A549 (cell line): ENCODE measurements at regions not wholly inside any gene's neighbourhood (a gene's known extent, or its start where the extent isn't known, plus 50 kb on each side); places are given as distances from the start of the nearest gene placed in this dataset.

Source experiments
- ATAC-seq, 2 experiments: fragments of 200-7000 bp in 1 of 2; fragments of >200 bp in 1 of 2; cut with Nextera tagmentation in 1 of 2; cut with Tn5 transposase in 1 of 2; 3 replicates each; pipeline versions ENCODE4 v1.8.0 to v1.9.1; 2018 to 2020; ENCODE audit warnings: mild to moderate bottlenecking in 1 of 2, moderate library complexity in 1 of 2
- CTCF ChIA-PET: fragments of 300-600 bp; sonication (Branson Sonifier 250); formaldehyde crosslinking; extraction: SDS; loops from one replicate; lab custom pipeline; 2021; ENCODE audit warnings: antibody characterized with exemption, inconsistent platforms; lab: Yijun Ruan, JAX
- POLR2A ChIA-PET: fragments of 350-600 bp; formaldehyde crosslinking; extraction: SDS; loops from one replicate; lab custom pipeline; 2021; ENCODE audit warnings: antibody characterized with exemption, inconsistent platforms; lab: Yijun Ruan, JAX
- DNase-seq, 2 experiments: peaks; one replicate each; pipeline versions ENCODE4 v3.0.0 to v3.0.0-alpha.2; 2011 to 2016; ENCODE audit warnings: low read depth in 1 of 2, low spot score in 1 of 2
- FAIRE-seq: peaks from 2 replicates; lab custom pipeline; 2011; peaks lifted over from hg19 to GRCh38; lab: Jason Lieb, UNC
- H3K27ac ChIP-seq, 2 experiments: fragments of >200 bp; sonication (Bioruptor Twin); formaldehyde crosslinking; 3 replicates each; pipeline ENCODE4 v1.5.1; 2016 to 2017
- H3K4me1 ChIP-seq: fragments of >200 bp; sonication (Bioruptor Twin); formaldehyde crosslinking; 3 replicates; pipeline ENCODE4 v1.6.1; 2016
- H3K4me2 ChIP-seq: fragments of >200 bp; sonication (Bioruptor Twin); formaldehyde crosslinking; 3 replicates; pipeline ENCODE4 v1.6.1; 2016
- H3K4me3 ChIP-seq: fragments of >200 bp; sonication (Bioruptor Twin); formaldehyde crosslinking; 3 replicates; pipeline ENCODE4 v1.5.1; 2016
- H3K9me3 ChIP-seq: fragments of >200 bp; sonication (Bioruptor Twin); formaldehyde crosslinking; 3 replicates; pipeline ENCODE4 v1.6.1; 2016
- ATOH8 ChIP-seq: fragments of 250-450 bp; sonication (Bioruptor Pico); IDR thresholded peaks from 2 replicates; pipeline ENCODE4 v1.5.0; 2020; ENCODE audit warnings: low read depth, mild to moderate bottlenecking, moderate library complexity
- CBX8 ChIP-seq: fragments of 200-600 bp; sonication (generic); IDR thresholded peaks from 2 replicates; pipeline ENCODE4 v1.6.1; 2016
- CEBPB ChIP-seq, 2 experiments: fragments of >200 bp in 1 of 2; sonication (Bioruptor Twin) in 1 of 2; formaldehyde crosslinking in 1 of 2; IDR thresholded peaks; 2 replicates each; pipeline ENCODE4 v1.6.1; 2012 to 2016
- FOSL2 ChIP-seq, 2 experiments: fragments of 450-650 bp in 1 of 2; fragments of >200 bp in 1 of 2; sonication (Bioruptor Twin) in 1 of 2; formaldehyde crosslinking; IDR thresholded peaks; 2 replicates each; pipeline versions ENCODE4 v1.5.0 to v1.6.1; 2016 to 2020; ENCODE audit warnings: mild to moderate bottlenecking in 1 of 2, moderate library complexity in 1 of 2
- HDAC2 ChIP-seq: fragments of 200-600 bp; sonication (generic); IDR thresholded peaks from 2 replicates; pipeline ENCODE4 v1.6.1; 2016
- HEYL ChIP-seq: fragments of 250-450 bp; sonication (Bioruptor Pico); IDR thresholded peaks from 2 replicates; pipeline ENCODE4 v1.8.0; 2021; ENCODE audit warnings: mild to moderate bottlenecking, moderate library complexity
- HOXA7 ChIP-seq: fragments of 250-450 bp; sonication (Bioruptor Pico); IDR thresholded peaks from 2 replicates; pipeline ENCODE4 v1.5.0; 2020; ENCODE audit warnings: mild to moderate bottlenecking, moderate library complexity
- HOXB5 ChIP-seq: fragments of 250-450 bp; sonication (Bioruptor Pico); IDR thresholded peaks from 2 replicates; pipeline ENCODE4 v1.5.0; 2020; ENCODE audit warnings: mild to moderate bottlenecking, moderate library complexity
- JUN ChIP-seq, 2 experiments: fragments of >200 bp; sonication (Bioruptor Twin); formaldehyde crosslinking; IDR thresholded peaks; 2 replicates in 1 of 2; 3 replicates in 1 of 2; pipeline ENCODE4 v1.6.1; 2016 to 2017
- JUNB ChIP-seq: fragments of >200 bp; sonication (Bioruptor Twin); formaldehyde crosslinking; IDR thresholded peaks from 2 replicates; pipeline ENCODE4 v1.6.1; 2016
- KDM1A ChIP-seq: fragments of 200-600 bp; sonication (generic); IDR thresholded peaks from 2 replicates; pipeline ENCODE4 v1.6.1; 2016; ENCODE audit warnings: low read depth, mild to moderate bottlenecking
- MAFK ChIP-seq: fragments of 450-650 bp; IDR thresholded peaks from 2 replicates; pipeline ENCODE4 v1.6.1; 2014; ENCODE audit not compliant: partially characterized antibody
- NPAS2 ChIP-seq: fragments of 250-450 bp; sonication (Bioruptor Pico); IDR thresholded peaks from 2 replicates; pipeline ENCODE4 v1.8.0; 2022; ENCODE audit warnings: mild to moderate bottlenecking, moderate library complexity, borderline replicate concordance
- PHF8 ChIP-seq: fragments of 200-600 bp; sonication (generic); IDR thresholded peaks from 2 replicates; pipeline ENCODE4 v1.6.1; 2016; ENCODE audit warnings: low read depth, mild to moderate bottlenecking, antibody characterized with exemption, moderate library complexity, borderline replicate concordance
- RAD21 ChIP-seq, 2 experiments: fragments of >200 bp in 1 of 2; sonication (Bioruptor Twin) in 1 of 2; formaldehyde crosslinking in 1 of 2; IDR thresholded peaks in 1 of 2; conservative IDR thresholded peaks in 1 of 2; 2 replicates in 1 of 2; 3 replicates in 1 of 2; pipeline ENCODE4 v1.6.1; 2012 to 2018; ENCODE audit warnings: inconsistent platforms in 1 of 2
- RCOR1 ChIP-seq: fragments of 150-350 bp; IDR thresholded peaks from 2 replicates; pipeline ENCODE4 v1.6.1; 2014; ENCODE audit warnings: antibody characterized with exemption, low read length, low read depth
- REST ChIP-seq: fragments of 200-600 bp; sonication (generic); IDR thresholded peaks from 2 replicates; pipeline ENCODE4 v1.6.1; 2016; ENCODE audit warnings: antibody characterized with exemption, mild to moderate bottlenecking, moderate library complexity
- SMC3 ChIP-seq: fragments of >200 bp; sonication (Bioruptor Twin); formaldehyde crosslinking; IDR thresholded peaks from 3 replicates; pipeline ENCODE4 v1.6.1; 2018; ENCODE audit warnings: inconsistent platforms
- SREBF2 ChIP-seq: fragments of 450-650 bp; IDR thresholded peaks from 2 replicates; pipeline ENCODE4 v1.6.1; 2014; ENCODE audit warnings: mild to moderate bottlenecking, moderate library complexity
- ZSCAN20 ChIP-seq: fragments of 250-450 bp; sonication (Bioruptor Pico); IDR thresholded peaks from 2 replicates; pipeline ENCODE4 v1.8.0; 2022; ENCODE audit warnings: mild to moderate bottlenecking, moderate library complexity
- WGBS: methylation state at CpG from one replicate; pipeline ENCODE4 v1.1.6; 2017; ENCODE audit errors: missing lambda C conversion rate; 5-methylcytosine and 5-hydroxymethylcytosine counted together
- TF ChIP-seq, protein P1 (sequence below): IDR thresholded peaks from 2 replicates; pipeline ENCODE4 v1.6.1; 2012; ENCODE audit warnings: low read depth, borderline replicate concordance
- TF ChIP-seq, protein P2 (sequence below): IDR thresholded peaks from 2 replicates; pipeline ENCODE4 v1.6.1; 2012
- TF ChIP-seq, protein P3 (sequence below): fragments of 150-350 bp; IDR thresholded peaks from 2 replicates; pipeline ENCODE4 v1.6.1; 2014; ENCODE audit warnings: low read depth, mild to moderate bottlenecking, low read length

DNA sequence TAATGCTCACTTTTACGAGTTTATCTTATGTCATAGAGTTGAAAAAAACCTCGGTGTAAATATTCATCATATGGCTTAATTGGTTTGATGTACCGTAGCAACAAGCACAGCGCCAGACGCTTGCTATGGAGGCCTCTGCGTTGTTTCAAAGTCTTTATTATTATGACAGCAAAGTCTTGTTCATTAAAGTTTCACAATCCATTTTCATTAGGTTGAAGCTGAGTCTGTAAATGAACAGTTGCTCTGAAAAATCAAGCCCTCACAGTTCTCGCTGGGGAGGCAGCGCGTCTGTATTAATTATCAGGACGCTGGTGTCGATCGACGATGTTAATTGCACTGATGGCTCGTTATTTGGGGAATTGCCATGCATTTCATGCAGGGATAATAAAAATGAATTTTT, 185.6 kb downstream of the INSC start:
- ChIA-PET POLR2A (no interaction called here), CTCF (no interaction called here)
- no peak overlapping the region for H3K27ac ChIP-seq
- 62% methylated on average over 14 of the region's 14 CpGs for WGBS
- no peak for ATAC-seq
- no peak overlapping the region for H3K4me3 ChIP-seq
- H3K4me2 ChIP-seq = no peak overlapping the region
- FAIRE-seq = no peak
- no peak for TF ChIP-seq RAD21 (conservative IDR thresholded peaks at IDR 0.05 in 1 of 2, IDR thresholded peaks at IDR 0.05 in 1 of 2)
- TF ChIP-seq FOSL2 (IDR thresholded peaks at IDR 0.05) = no peak
- TF ChIP-seq FOSL2 (CRISPR knock-in tag; IDR thresholded peaks at IDR 0.05) = no peak
- TF ChIP-seq, protein P1, sequence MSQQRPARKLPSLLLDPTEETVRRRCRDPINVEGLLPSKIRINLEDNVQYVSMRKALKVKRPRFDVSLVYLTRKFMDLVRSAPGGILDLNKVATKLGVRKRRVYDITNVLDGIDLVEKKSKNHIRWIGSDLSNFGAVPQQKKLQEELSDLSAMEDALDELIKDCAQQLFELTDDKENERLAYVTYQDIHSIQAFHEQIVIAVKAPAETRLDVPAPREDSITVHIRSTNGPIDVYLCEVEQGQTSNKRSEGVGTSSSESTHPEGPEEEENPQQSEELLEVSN = no peak
- no peak for TF ChIP-seq JUNB
- TF ChIP-seq SREBF2 = no peak
- TF ChIP-seq JUN (IDR thresholded peaks at IDR 0.05) = no peak
- TF ChIP-seq PHF8 = no peak
- TF ChIP-seq SMC3 = no peak
- no peak for TF ChIP-seq RCOR1
- no peak for TF ChIP-seq REST
- TF ChIP-seq CBX8 = no peak
- H3K4me1 ChIP-seq = no peaks in the 10 kb centered on the region
- DNase-seq = no peak
- H3K9me3 ChIP-seq = no peaks in the 10 kb centered on the region

DNA sequence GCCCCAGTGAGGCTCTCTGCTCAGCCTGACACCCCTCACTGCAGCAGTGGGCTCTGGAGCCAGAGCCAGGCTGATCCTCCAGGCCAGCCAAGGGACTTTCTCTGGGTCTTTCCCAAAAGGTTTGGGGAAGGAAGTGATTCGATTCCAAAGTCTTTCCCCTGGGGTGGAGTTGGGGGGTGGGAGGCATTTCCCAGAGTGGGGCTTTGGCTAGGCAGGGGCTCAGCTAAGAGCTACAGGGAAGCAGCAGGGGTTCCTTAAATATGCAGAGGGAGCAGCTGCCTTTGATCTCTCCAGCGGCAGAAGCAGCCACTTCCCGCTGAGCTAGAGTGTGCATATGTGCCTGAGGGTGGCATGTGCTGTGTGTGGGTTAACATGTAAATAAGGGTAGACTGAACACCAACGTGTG, 192.9 kb downstream of the INSC start:
- Histone ChIP-seq H3K4me3 (no peak overlapping the region), H3K4me2 (no peak overlapping the region), H3K9me3 (no peaks in the 10 kb centered on the region), H3K27ac (no peak overlapping the region), H3K4me1 (no peaks in the 10 kb centered on the region)
- ChIA-PET POLR2A (no interaction called here), CTCF (no interaction called here)
- DNase-seq (no peak), FAIRE-seq (no peak), ATAC-seq (no peak)
- WGBS = 2% methylated on average over 4 of the region's 4 CpGs
- TF ChIP-seq MAFK = no peak

DNA sequence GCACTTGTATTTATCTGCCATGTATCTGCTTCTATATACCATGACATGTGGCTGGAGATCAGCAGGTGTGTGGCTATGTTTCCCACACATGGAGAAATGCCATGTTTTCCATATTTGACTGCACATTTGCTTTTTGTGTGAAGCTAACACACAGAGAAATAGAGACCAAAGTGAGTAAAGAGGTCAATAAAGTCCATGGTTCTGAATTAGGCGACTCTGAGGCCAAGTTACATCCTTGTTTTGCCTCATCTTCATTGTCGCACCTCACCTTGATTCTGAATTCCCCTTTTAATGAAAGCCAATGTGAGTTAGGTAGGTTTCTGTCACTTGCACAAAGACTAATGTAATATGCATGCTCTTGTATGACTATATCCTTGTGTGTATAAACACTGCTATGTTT, 194.1 kb downstream of the INSC start:
- Histone ChIP-seq H3K9me3 (no peaks in the 10 kb centered on the region), H3K4me2 (no peak overlapping the region), H3K27ac (no peak overlapping the region), H3K4me3 (no peak overlapping the region), H3K4me1 (no peaks in the 10 kb centered on the region)
- DNase-seq (no peak), ATAC-seq (no peak), FAIRE-seq (no peak)
- POLR2A ChIA-PET = no interaction called here
- CTCF ChIA-PET = no interaction called here
- WGBS = 42% methylated on average over 2 of the region's 2 CpGs
- no peak for TF ChIP-seq HOXB5 (CRISPR knock-in tag)
- TF ChIP-seq PHF8 = no peak
- no peak for TF ChIP-seq JUN (IDR thresholded peaks at IDR 0.05)
- TF ChIP-seq HDAC2 = no peak
- TF ChIP-seq REST = no peak
- TF ChIP-seq HOXA7 (CRISPR knock-in tag) = no peak
- no peak for TF ChIP-seq MAFK
- no peak for TF ChIP-seq KDM1A
- TF ChIP-seq ATOH8 (CRISPR knock-in tag) = no peak
- TF ChIP-seq, protein P2, sequence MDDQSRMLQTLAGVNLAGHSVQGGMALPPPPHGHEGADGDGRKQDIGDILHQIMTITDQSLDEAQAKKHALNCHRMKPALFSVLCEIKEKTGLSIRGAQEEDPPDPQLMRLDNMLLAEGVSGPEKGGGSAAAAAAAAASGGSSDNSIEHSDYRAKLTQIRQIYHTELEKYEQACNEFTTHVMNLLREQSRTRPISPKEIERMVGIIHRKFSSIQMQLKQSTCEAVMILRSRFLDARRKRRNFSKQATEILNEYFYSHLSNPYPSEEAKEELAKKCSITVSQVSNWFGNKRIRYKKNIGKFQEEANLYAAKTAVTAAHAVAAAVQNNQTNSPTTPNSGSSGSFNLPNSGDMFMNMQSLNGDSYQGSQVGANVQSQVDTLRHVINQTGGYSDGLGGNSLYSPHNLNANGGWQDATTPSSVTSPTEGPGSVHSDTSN = no peak
- TF ChIP-seq, protein P3, sequence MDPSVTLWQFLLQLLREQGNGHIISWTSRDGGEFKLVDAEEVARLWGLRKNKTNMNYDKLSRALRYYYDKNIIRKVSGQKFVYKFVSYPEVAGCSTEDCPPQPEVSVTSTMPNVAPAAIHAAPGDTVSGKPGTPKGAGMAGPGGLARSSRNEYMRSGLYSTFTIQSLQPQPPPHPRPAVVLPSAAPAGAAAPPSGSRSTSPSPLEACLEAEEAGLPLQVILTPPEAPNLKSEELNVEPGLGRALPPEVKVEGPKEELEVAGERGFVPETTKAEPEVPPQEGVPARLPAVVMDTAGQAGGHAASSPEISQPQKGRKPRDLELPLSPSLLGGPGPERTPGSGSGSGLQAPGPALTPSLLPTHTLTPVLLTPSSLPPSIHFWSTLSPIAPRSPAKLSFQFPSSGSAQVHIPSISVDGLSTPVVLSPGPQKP = no peak
- no peak for TF ChIP-seq HEYL
- no peak for TF ChIP-seq ZSCAN20 (CRISPR knock-in tag)
- no peak for TF ChIP-seq CEBPB (IDR thresholded peaks at IDR 0.05)
- no peak for TF ChIP-seq NPAS2 (CRISPR knock-in tag)
